BE2C (cell line): ENCODE measurements at regions not wholly inside any gene's neighbourhood (a gene's known extent, or its start where the extent isn't known, plus 50 kb on each side); places are given as distances from the start of the nearest gene placed in this dataset.

ENCODE experiments used
- DNase-seq: peaks from one replicate; pipeline ENCODE4 v3.0.0-alpha.2; 2020
- H3K27me3 ChIP-seq: fragments of 250-450 bp; sonication (Bioruptor Pico); 2 replicates; pipeline ENCODE4 v1.5.1; 2020; ENCODE audit warnings: mild to moderate bottlenecking
- H3K36me3 ChIP-seq: fragments of 250-450 bp; sonication (Bioruptor Pico); 2 replicates; pipeline ENCODE4 v1.5.1; 2020; ENCODE audit warnings: mild to moderate bottlenecking
- H3K4me1 ChIP-seq: fragments of 250-450 bp; sonication (Bioruptor Pico); 2 replicates; pipeline ENCODE4 v1.5.1; 2020
- H3K4me3 ChIP-seq: 2 replicates; pipeline ENCODE4 v1.5.1; 2011; ENCODE audit warnings: low read depth, low read length
- H3K9me3 ChIP-seq: fragments of 250-450 bp; sonication (Bioruptor Pico); 2 replicates; pipeline ENCODE4 v1.5.1; 2020
- TF ChIP-seq, protein P1 (sequence below): IDR thresholded peaks from 2 replicates; pipeline ENCODE4 v1.5.1; 2012; ENCODE audit warnings: mild to moderate bottlenecking, low read depth, low read length

DNA sequence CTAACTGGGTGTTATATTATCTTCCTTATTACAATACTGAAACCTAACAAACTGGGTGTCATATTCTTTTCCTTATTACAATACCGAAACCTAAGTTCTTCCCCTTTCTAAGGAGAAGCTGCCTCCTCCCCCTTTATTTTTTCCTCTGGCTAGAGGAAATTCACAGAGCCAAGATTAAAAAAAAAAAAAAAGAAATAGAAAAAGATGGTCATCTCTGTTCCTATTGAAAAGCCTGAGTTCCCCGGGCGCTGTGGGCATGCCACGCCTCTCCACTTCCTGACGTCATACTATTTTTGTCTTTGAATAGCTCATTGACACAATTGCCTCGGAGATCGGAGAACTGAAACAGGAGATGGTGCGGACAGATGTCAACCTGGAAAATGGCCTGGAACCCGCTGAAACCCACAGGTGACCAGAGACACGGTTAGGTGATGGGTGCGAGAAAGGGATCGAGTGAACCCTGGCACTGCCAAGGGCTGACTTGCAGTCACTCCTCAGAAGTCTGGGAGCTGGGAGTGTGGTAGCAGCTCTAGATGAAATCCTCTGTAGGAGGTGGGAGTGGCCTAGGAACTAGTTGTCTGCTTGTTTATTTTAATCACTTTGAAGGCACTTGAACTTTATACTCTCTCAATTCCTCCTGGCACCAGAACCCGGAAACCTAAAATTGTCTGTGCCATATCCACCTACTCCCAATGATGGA lies 82.2 kb upstream of the NAA20 start:
- no peaks in the 10 kb centered on the region for H3K9me3 ChIP-seq
- no peak overlapping the region for H3K4me3 ChIP-seq
- TF ChIP-seq, protein P1, sequence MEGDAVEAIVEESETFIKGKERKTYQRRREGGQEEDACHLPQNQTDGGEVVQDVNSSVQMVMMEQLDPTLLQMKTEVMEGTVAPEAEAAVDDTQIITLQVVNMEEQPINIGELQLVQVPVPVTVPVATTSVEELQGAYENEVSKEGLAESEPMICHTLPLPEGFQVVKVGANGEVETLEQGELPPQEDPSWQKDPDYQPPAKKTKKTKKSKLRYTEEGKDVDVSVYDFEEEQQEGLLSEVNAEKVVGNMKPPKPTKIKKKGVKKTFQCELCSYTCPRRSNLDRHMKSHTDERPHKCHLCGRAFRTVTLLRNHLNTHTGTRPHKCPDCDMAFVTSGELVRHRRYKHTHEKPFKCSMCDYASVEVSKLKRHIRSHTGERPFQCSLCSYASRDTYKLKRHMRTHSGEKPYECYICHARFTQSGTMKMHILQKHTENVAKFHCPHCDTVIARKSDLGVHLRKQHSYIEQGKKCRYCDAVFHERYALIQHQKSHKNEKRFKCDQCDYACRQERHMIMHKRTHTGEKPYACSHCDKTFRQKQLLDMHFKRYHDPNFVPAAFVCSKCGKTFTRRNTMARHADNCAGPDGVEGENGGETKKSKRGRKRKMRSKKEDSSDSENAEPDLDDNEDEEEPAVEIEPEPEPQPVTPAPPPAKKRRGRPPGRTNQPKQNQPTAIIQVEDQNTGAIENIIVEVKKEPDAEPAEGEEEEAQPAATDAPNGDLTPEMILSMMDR = no peak
- DNase-seq = no peak
- H3K27me3 ChIP-seq = peaks cover 17% of the 10 kb centered on the region
- H3K4me1 ChIP-seq = no peaks in the 10 kb centered on the region
- no peaks in the 10 kb centered on the region for H3K36me3 ChIP-seq

DNA sequence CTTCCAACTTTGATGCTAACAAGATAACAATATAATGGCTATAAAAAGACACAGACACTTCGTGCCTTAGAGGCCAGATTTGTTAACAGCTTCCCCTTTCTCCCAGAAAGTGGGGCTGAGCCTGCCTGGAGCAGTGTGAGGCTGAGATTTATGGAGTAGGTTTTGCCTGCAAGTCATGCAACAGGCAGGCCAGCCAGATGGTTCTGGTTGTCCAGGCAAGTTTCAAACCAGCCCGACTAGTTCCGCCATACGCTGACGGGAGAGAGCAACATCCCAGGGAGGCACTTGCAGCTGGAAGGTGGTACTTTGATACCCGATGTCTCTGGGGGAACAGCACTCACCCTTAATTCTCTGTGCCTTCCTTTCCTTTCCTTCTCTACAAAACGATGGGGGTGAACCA lies 81.3 kb upstream of the NAA20 start:
- no peak for DNase-seq
- Histone ChIP-seq H3K4me1 (no peaks in the 10 kb centered on the region), H3K27me3 (peaks cover 19% of the 10 kb centered on the region), H3K36me3 (no peaks in the 10 kb centered on the region), H3K4me3 (no peak overlapping the region), H3K9me3 (no peaks in the 10 kb centered on the region)
- TF ChIP-seq, protein P1 = no peak

DNA sequence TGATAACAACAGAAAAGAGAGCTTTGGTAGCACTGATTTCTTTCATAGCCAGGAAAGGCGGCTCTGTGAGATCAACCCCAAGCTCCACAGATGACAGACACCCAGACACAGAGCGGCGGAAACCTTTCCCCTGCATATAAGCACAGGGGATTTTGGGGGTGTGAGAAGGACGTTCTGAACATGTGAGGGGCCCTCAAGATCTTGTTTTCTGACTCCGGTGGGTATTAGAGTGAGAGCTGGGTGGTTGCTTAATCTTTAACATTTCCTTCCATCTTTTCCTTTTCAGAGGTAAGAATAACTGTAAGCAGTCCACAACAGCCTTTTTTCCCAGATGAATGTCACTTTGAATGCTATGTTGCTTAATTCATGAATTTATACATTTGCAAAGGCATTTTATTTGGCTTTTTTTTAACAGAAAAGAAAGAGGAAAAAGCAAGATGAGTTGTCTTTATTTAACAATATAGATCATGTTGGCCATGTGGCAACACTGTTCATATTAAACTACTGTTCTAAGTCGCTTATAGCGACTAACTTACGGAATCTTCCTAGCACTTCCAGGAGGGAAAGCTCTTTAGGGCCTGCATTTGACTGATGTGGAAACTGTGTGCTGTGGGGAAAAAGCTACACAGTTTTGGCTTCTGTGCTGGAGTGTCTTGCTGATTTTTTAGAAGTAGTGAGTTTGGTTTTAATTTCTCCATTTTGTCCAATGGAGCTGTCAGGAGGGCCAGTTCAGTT lies 80.5 kb upstream of the NAA20 start:
- no peak overlapping the region for H3K4me3 ChIP-seq
- H3K4me1 ChIP-seq = no peaks in the 10 kb centered on the region
- peaks cover 19% of the 10 kb centered on the region for H3K27me3 ChIP-seq
- TF ChIP-seq, protein P1 = no peak
- DNase-seq = no peak
- no peaks in the 10 kb centered on the region for H3K36me3 ChIP-seq
- no peaks in the 10 kb centered on the region for H3K9me3 ChIP-seq

DNA sequence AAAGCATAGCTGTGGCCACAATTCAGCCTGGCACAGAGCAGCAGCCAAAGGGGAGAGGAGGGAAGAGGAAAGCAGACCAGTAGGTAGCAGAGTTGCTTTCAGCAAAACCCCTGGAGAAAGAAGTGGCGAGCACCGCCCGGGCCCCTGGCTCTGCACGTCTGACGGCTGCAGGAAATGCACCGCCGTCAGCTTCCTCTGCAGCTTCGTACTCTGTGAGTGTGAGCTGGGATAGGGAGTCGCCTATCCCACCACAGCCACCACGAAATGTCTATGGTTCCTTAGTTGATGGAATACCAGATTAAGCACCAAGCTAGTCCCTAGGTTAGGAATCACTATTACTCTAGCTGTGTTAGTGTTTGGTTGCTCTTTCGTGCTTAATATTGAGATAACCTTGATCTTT lies 79.9 kb upstream of the NAA20 start:
- H3K36me3 ChIP-seq = no peaks in the 10 kb centered on the region
- no peaks in the 10 kb centered on the region for H3K4me1 ChIP-seq
- H3K27me3 ChIP-seq = peaks cover 15% of the 10 kb centered on the region
- DNase-seq = no peak
- H3K9me3 ChIP-seq = no peaks in the 10 kb centered on the region
- TF ChIP-seq, protein P1 = no peak
- H3K4me3 ChIP-seq = no peak overlapping the region

DNA sequence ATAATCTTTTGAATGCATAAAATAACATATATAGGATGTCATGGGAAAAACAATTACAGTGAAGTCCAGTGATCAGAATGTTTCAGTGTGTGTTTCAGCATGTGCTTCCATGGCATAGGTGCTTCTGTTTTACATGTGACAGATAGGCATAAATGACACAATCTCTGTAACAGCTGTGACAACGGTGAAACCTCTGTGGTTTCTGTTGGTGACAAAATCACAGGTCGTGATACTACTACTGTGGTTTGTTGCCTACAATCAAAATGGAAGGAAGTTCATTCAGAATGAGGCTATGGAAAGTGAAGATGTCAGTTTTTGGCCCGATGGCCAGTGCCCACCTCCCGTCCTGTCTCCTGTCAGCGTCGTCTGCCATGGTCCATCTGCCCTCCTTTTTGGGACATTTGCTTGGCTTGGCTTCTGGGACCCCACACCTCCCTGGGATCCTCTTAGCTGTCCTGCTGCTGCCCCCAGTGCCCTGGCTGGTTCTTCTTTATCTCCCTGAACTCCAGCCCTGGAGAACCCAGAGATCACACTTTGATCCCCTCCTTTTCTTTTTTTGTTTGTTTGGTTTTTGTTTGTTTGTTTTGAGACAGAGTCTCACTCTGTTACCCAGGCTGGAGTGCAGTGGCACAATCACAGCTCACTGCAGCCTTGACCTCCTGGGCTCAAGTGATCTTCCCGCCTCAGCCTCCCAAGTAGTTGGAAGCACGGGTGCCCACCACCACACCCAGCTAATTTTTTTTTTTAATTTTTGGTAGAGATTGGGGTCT lies 79.3 kb upstream of the NAA20 start:
- Histone ChIP-seq H3K4me3 (no peak overlapping the region), H3K36me3 (no peaks in the 10 kb centered on the region), H3K27me3 (peaks cover 12% of the 10 kb centered on the region), H3K9me3 (no peaks in the 10 kb centered on the region), H3K4me1 (no peaks in the 10 kb centered on the region)
- TF ChIP-seq, protein P1 = no peak
- no peak for DNase-seq
